Neural progenitor cell (in vitro differentiated cells): ENCODE measurements at regions not wholly inside any gene's neighbourhood (a gene's known extent, or its start where the extent isn't known, plus 50 kb on each side); places are given as distances from the start of the nearest gene placed in this dataset.

Experiments used
- DNase-seq: peaks from one replicate; pipeline ENCODE4 v3.0.0-alpha.2; 2016; ENCODE audit warnings: low spot score
- H2AFZ ChIP-seq: fragments of 200-600 bp; sonication (generic); replicated peaks from 2 replicates; pipeline ENCODE4 v1.6.1; 2016; ENCODE audit warnings: antibody characterized with exemption
- H3F3A ChIP-seq: fragments of 200-600 bp; sonication (generic); 2 replicates; pipeline ENCODE4 v1.6.1; 2016; ENCODE audit warnings: antibody characterized with exemption, low read depth
- H3K27ac ChIP-seq: fragments of 200-600 bp; sonication (generic); 2 replicates; pipeline ENCODE4 v1.5.1; 2016; ENCODE audit warnings: mild to moderate bottlenecking
- H3K27me3 ChIP-seq: fragments of 200-600 bp; sonication (generic); 2 replicates; pipeline ENCODE4 v1.6.1; 2016; ENCODE audit warnings: mild to moderate bottlenecking, moderate library complexity
- H3K36me3 ChIP-seq: fragments of 200-600 bp; sonication (generic); 2 replicates; pipeline ENCODE4 v1.5.1; 2016
- H3K4me1 ChIP-seq: fragments of 200-600 bp; sonication (generic); 2 replicates; pipeline ENCODE4 v1.6.1; 2016; ENCODE audit warnings: mixed run types
- H3K4me2 ChIP-seq: fragments of 200-600 bp; sonication (generic); 2 replicates; pipeline ENCODE4 v1.6.1; 2016
- H3K4me3 ChIP-seq: fragments of 200-600 bp; sonication (generic); 2 replicates; pipeline ENCODE4 v1.5.1; 2016
- H3K79me2 ChIP-seq: fragments of 200-600 bp; sonication (generic); 2 replicates; pipeline ENCODE4 v1.6.1; 2016; ENCODE audit warnings: low read depth
- H3K9ac ChIP-seq: fragments of 200-600 bp; sonication (generic); 2 replicates; pipeline ENCODE4 v1.6.1; 2016
- H3K9me3 ChIP-seq: fragments of 200-600 bp; sonication (generic); 2 replicates; pipeline ENCODE4 v1.5.1; 2016; ENCODE audit warnings: low read depth
- H4K20me1 ChIP-seq: fragments of 200-600 bp; sonication (generic); 2 replicates; pipeline ENCODE4 v1.6.1; 2016; ENCODE audit warnings: low read depth
- H3K27ac Mint-ChIP-seq: 3 replicates; pipeline ENCODE4 v1.8.0; 2021; ENCODE audit warnings: mixed read lengths
- H3K27me3 Mint-ChIP-seq: 2 replicates; pipeline ENCODE4 v1.8.0; 2022; ENCODE audit warnings: low read depth, mild to moderate bottlenecking, inconsistent platforms, moderate library complexity, mixed read lengths; ENCODE audit not compliant: insufficient read depth
- H3K36me3 Mint-ChIP-seq: 3 replicates; pipeline ENCODE4 v1.8.0; 2021; ENCODE audit warnings: mixed read lengths
- H3K4me1 Mint-ChIP-seq: 3 replicates; pipeline ENCODE4 v1.8.0; 2021; ENCODE audit warnings: mixed read lengths
- H3K4me3 Mint-ChIP-seq: 3 replicates; pipeline ENCODE4 v1.8.0; 2021; ENCODE audit warnings: mild to moderate bottlenecking, moderate library complexity, mixed read lengths
- H3K9me3 Mint-ChIP-seq: 3 replicates; pipeline ENCODE4 v1.8.0; 2020; ENCODE audit warnings: mixed read lengths
- EZH2 ChIP-seq: fragments of 200-600 bp; sonication (generic); IDR thresholded peaks from 2 replicates; pipeline ENCODE4 v1.6.1; 2017; ENCODE audit warnings: antibody characterized with exemption, mild to moderate bottlenecking, moderate library complexity
- EZH2phosphoT487 ChIP-seq: fragments of 200-600 bp; sonication (generic); IDR thresholded peaks from 2 replicates; pipeline ENCODE4 v1.6.1; 2017; ENCODE audit warnings: antibody characterized with exemption
- TF ChIP-seq, protein P1 (sequence below): fragments of 200-600 bp; sonication (generic); IDR thresholded peaks from 2 replicates; pipeline ENCODE4 v1.5.1; 2017; ENCODE audit warnings: antibody characterized with exemption, mild to moderate bottlenecking

DNA sequence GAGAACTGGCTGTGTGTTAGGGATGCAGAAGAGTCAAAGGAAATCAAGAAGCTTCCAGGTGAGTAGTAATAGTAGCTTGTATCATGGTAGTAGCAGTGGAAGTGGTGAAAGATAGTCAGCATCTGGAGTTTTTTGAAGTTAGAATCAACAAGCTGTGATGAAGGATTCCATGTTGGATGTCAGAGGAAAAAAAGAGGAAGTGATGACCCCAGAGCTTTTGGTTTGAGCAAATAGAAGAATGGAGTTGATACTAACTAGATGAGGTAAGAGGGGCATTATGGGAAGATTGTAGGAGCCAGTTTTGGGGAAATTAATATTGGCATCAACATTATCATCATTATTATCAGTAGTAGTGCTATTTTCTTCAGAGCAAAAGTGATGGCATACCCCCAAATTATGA is 542.2 kb downstream of the XIRP2 start:
- Mint-ChIP-seq H3K4me3 (no peak overlapping the region), H3K27ac (no peak overlapping the region), H3K4me1 (no peaks in the 10 kb centered on the region), H3K9me3 (no peaks in the 10 kb centered on the region), H3K27me3 (no peaks in the 10 kb centered on the region), H3K36me3 (peaks cover 4% of the 10 kb centered on the region)
- DNase-seq, result no peak
- H3K4me1 ChIP-seq, result peaks cover 7% of the 10 kb centered on the region
- H4K20me1 ChIP-seq, result no peaks in the 10 kb centered on the region
- no peaks in the 10 kb centered on the region for H3K27me3 ChIP-seq
- no peak overlapping the region for H3K4me2 ChIP-seq
- no peaks in the 10 kb centered on the region for H3K36me3 ChIP-seq
- H3K9me3 ChIP-seq, result no peaks in the 10 kb centered on the region
- peaks cover 4% of the 10 kb centered on the region for H3F3A ChIP-seq
- TF ChIP-seq EZH2phosphoT487, result no peak
- no peak for TF ChIP-seq EZH2
- TF ChIP-seq, protein P1, sequence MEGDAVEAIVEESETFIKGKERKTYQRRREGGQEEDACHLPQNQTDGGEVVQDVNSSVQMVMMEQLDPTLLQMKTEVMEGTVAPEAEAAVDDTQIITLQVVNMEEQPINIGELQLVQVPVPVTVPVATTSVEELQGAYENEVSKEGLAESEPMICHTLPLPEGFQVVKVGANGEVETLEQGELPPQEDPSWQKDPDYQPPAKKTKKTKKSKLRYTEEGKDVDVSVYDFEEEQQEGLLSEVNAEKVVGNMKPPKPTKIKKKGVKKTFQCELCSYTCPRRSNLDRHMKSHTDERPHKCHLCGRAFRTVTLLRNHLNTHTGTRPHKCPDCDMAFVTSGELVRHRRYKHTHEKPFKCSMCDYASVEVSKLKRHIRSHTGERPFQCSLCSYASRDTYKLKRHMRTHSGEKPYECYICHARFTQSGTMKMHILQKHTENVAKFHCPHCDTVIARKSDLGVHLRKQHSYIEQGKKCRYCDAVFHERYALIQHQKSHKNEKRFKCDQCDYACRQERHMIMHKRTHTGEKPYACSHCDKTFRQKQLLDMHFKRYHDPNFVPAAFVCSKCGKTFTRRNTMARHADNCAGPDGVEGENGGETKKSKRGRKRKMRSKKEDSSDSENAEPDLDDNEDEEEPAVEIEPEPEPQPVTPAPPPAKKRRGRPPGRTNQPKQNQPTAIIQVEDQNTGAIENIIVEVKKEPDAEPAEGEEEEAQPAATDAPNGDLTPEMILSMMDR, result no peak
- H3K27ac ChIP-seq, result no peak overlapping the region
- no peaks in the 10 kb centered on the region for H3K79me2 ChIP-seq
- H3K9ac ChIP-seq, result no peak overlapping the region
- no peak overlapping the region for H2AFZ ChIP-seq
- no peak overlapping the region for H3K4me3 ChIP-seq

DNA sequence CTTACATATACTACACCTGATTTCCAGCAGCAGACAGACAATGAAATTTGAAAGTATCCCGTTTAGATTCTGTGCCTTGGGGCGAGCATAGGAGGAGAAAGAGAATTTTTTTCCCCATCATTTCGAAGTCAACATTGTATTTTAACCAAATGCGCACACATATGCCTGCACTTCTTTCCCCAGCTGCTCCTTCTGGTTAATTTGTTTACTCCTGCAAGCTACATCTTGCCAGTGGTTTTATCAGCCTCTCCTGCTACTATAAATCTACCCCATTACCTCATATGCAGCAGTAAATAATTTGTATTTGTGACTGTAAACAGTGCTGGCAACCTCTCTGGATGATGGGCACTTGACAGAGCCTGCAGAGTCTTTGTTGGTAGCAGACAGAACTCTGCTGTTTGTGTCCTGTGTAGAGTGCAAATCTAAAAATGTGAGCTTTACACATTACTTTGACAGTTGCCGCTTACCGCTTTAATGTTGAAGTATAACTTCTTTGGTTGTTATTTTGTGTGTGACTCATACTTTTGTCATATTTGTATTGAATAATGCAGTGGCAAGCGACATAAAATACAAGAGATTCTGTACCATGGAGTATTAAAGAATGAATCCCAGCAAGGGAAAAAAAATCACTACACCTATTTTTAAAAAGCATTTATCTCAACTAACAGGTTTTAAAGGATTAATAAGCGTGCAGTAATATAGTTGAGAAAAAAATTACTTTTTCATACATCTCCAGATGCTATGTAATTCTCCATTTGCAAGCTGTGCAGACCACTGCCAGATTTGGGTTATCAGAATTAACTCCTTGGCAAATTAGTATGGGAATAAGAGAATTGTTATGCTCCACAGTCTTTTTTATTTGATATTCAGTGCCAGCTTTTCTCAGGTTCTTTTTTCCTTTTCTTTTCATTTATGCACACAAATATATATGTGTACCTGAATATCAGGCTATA is 536.8 kb downstream of the XIRP2 start:
- H3K79me2 ChIP-seq, result no peaks in the 10 kb centered on the region
- H3K36me3 Mint-ChIP-seq, result peaks cover 2% of the 10 kb centered on the region
- no peak overlapping the region for H3K4me2 ChIP-seq

DNA sequence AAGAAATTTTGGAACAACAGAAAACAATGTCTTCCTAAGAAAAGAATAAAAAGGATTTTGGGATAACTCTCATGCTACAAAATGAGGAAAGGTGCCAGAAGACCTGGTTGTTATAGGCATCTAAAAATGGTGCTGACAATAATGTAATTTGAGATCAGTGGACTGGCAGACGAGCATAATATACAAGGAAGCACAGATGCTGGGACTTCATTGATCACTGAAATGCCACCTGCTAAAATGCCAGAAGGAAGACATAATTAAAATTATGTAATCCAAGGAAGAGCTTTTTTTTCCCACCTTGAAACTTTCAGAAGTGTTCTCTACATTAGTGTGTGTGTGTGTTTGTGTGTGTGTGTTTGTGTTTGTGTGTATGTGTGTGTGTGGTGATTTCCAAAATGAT is 535.9 kb downstream of the XIRP2 start:
- Histone ChIP-seq H4K20me1 (no peaks in the 10 kb centered on the region), H3K4me3 (no peak overlapping the region), H3F3A (no peaks in the 10 kb centered on the region), H3K4me1 (no peaks in the 10 kb centered on the region), H3K4me2 (no peak overlapping the region), H3K36me3 (no peaks in the 10 kb centered on the region), H3K79me2 (no peaks in the 10 kb centered on the region), H2AFZ (no peak overlapping the region), H3K9ac (no peak overlapping the region), H3K27ac (no peak overlapping the region), H3K9me3 (no peaks in the 10 kb centered on the region), H3K27me3 (no peaks in the 10 kb centered on the region)
- no peak for TF ChIP-seq EZH2
- TF ChIP-seq, protein P1, result no peak
- no peak for TF ChIP-seq EZH2phosphoT487
- peaks cover 9% of the 10 kb centered on the region for H3K4me1 Mint-ChIP-seq
- H3K36me3 Mint-ChIP-seq, result peaks cover 2% of the 10 kb centered on the region
- H3K27ac Mint-ChIP-seq, result no peak overlapping the region
- no peaks in the 10 kb centered on the region for H3K27me3 Mint-ChIP-seq
- DNase-seq, result no peak
- H3K9me3 Mint-ChIP-seq, result no peaks in the 10 kb centered on the region
- no peak overlapping the region for H3K4me3 Mint-ChIP-seq

More for the DNA sequence above, 536.8 kb downstream of the XIRP2 start:
- Histone ChIP-seq H3K9me3 (no peaks in the 10 kb centered on the region), H3K4me3 (no peak overlapping the region), H3K9ac (no peak overlapping the region), H3F3A (no peaks in the 10 kb centered on the region), H3K4me1 (no peaks in the 10 kb centered on the region), H4K20me1 (no peaks in the 10 kb centered on the region), H3K27me3 (no peaks in the 10 kb centered on the region), H2AFZ (no peak overlapping the region), H3K36me3 (no peaks in the 10 kb centered on the region), H3K27ac (no peak overlapping the region)
- DNase-seq, result no peak
- no peak overlapping the region for H3K27ac Mint-ChIP-seq
- TF ChIP-seq EZH2phosphoT487 (no peak), EZH2 (no peak)
- TF ChIP-seq, protein P1, result no peak
- H3K9me3 Mint-ChIP-seq, result no peaks in the 10 kb centered on the region
- H3K27me3 Mint-ChIP-seq, result no peaks in the 10 kb centered on the region
- no peak overlapping the region for H3K4me3 Mint-ChIP-seq
- H3K4me1 Mint-ChIP-seq, result peaks cover 9% of the 10 kb centered on the region
